Urinary bladder (tissue), 3 donors: ENCODE measurements at regions not wholly inside any gene's neighbourhood (a gene's known extent, or its start where the extent isn't known, plus 50 kb on each side); places are given as distances from the start of the nearest gene placed in this dataset.

Experiments
- DNase-seq: peaks from one replicate; pipeline ENCODE4 v3.0.0-alpha.2; 2015; ENCODE audit errors: extremely low spot score
- H3K27ac ChIP-seq: one replicate; pipeline ENCODE4 v1.5.1; 2013; ENCODE audit warnings: low read depth, mild to moderate bottlenecking, moderate library complexity
- H3K36me3 ChIP-seq: one replicate; pipeline ENCODE4 v1.6.1; 2013; ENCODE audit warnings: mild to moderate bottlenecking, moderate library complexity; ENCODE audit not compliant: insufficient read depth
- H3K4me1 ChIP-seq: one replicate; pipeline ENCODE4 v1.6.1; 2013; ENCODE audit warnings: mild to moderate bottlenecking, moderate library complexity; ENCODE audit not compliant: insufficient read depth
- H3K4me3 ChIP-seq: one replicate; pipeline ENCODE4 v1.5.1; 2013; ENCODE audit warnings: low read depth, low read length
- WGBS: extraction: QIAGEN DNeasy Blood & Tissue Kit; methylation state at CpG from one replicate; pipeline ENCODE4 v1.1.7; 2013; 5-methylcytosine and 5-hydroxymethylcytosine counted together
- donor health status: healthy with polysubstance abuse.
- donor health status: healthy.

DNA sequence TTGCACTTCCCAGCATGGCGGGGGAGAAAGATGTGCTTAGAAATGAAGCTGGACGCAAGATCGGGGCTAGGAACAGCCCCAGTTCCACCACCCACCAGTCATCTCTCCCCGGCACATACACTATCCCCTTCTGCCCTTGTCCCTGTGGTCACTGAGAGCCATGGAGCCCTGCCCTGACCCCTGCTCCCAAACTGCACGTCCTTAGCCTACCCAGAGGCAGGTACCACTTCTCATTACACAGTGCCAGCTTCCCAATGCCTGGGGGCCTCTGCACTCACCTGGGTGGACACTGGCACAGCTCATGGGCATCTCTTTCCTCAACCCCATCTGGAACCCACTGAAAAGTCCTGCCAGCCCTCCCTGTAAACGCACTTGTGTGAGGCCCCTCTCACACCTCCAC is 139.3 kb upstream of the PRR20G start:
- 54% methylated on average over 6 of the region's 6 CpGs for WGBS
- Histone ChIP-seq H3K4me3 (no peak overlapping the region), H3K4me1 (no peaks in the 10 kb centered on the region), H3K36me3 (no peaks in the 10 kb centered on the region), H3K27ac (no peak overlapping the region)
- DNase-seq = no peak

DNA sequence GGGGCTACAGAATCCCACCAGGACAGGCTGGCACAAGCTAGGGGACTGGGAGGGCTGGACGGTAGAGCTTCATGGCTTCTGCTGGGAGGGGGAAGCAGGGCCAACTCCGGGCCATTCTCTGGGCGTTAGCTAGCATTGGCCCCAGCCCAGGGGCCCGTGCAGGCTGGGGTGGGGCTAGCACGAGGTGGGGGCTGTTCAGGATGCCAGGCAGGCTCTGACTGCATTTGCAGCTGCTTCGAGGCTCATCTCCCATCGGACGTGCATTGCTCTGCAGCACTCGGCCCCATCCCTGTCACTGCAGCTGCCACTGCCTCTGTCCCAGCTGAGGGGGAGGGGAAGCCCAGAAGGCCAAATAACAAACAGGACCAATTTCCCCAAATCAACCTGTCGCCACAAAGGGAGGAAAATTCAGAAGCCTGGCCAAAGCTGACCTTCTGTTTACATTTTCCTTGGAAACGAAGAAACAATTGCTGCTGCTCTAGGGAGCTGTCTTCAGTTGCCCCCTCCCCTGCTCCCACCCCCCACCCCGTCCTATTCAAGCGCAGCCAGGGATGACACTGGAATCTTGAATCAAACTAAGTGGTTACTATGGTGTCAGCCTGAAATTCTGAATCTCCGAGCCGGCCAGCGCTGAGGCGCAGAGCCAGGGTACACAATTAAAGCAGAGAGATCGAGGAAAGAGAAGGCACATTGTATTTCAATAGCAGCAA is 138.8 kb upstream of the PRR20G start:
- Histone ChIP-seq H3K4me1 (no peaks in the 10 kb centered on the region), H3K4me3 (no peak overlapping the region), H3K27ac (no peak overlapping the region), H3K36me3 (no peaks in the 10 kb centered on the region)
- peak; percentile 6 for DNase-seq
- 16% methylated on average over 18 of the region's 18 CpGs for WGBS

DNA sequence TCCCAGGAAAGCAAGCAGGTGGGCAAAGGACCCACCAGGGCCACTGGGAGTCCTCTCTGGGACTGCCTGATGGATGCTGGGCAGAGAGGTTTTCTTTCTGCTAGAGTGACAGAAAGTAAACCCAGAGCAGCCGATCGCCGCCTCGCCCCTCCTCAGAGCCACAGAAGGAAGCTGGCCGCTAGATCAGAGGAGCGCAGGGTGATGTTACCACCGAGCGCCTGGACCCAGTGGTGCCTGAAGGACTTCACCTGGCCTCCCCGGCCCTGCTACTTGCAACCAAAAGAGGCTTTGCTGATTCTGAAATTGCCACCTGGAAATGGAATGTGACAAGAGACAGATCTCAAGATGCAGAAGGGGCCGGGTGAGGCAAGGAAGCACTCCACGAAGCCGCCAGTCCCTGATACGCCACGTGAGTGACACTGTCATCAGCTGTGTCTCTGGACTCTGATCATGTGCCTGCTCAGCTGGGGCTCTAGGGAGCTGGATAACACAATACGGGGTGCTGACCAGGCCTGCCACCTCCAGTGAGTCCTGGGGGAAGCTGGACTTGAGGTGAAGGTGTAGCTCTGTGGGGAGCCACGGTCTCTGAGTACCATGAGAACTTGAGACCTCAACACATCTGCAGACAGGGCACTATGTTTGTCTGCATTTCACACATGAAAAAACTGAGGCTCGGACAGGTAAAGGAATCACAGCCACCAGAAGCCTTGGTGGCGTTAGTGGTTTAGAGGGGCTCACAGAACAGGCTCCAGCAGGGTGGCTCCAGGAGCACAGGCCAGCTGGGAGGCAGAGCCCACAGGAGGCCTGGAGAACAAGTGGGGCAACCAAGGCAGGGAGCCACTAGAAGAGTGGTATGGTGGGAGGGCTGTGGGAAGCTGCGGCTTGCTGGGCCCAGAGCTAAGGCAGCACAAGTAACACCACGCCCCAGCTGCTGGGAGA is 137.9 kb upstream of the PRR20G start:
- no peak for DNase-seq
- Histone ChIP-seq H3K36me3 (no peaks in the 10 kb centered on the region), H3K4me1 (no peaks in the 10 kb centered on the region), H3K27ac (no peak overlapping the region), H3K4me3 (no peak overlapping the region)
- WGBS = 79% methylated on average over 20 of the region's 20 CpGs

DNA sequence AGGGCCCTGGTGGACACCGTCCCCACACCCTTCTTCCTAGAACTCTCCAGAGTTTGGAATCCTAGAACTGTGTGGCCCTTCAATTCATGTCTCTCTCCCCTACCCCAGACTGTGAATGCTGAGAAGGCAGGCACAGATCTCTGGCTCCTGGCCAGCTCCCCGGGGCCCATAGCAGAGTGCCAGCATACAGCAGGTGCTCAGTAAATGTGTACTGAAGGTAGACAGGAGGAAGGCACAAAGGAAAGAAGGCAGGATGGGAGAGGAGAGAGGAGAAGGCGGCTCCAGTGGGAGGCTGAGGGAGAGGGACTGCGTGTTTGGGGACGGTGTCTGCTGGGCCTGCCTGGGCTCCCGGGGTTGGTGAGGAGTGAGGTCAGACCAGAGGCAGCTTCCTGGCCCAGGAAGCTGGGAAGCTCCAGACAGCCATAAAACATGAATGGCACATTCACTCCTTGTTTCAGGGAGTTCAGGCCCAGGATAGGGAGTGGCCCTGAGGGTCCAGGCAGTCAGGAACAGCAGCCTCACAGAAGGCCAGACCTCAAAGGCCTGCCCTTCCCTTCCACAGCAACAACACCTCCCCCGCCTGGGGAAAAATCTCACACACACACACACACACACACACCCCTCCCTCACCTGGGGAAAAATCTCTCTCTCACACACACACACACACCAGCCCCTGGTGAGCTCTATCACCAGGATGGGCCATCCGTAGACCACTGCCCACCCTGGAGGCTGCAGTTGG is 137.1 kb upstream of the PRR20G start:
- no peak for DNase-seq
- Histone ChIP-seq H3K36me3 (no peaks in the 10 kb centered on the region), H3K4me3 (no peak overlapping the region), H3K27ac (no peak overlapping the region), H3K4me1 (no peaks in the 10 kb centered on the region)
- 60% methylated on average over 8 of the region's 8 CpGs for WGBS

DNA sequence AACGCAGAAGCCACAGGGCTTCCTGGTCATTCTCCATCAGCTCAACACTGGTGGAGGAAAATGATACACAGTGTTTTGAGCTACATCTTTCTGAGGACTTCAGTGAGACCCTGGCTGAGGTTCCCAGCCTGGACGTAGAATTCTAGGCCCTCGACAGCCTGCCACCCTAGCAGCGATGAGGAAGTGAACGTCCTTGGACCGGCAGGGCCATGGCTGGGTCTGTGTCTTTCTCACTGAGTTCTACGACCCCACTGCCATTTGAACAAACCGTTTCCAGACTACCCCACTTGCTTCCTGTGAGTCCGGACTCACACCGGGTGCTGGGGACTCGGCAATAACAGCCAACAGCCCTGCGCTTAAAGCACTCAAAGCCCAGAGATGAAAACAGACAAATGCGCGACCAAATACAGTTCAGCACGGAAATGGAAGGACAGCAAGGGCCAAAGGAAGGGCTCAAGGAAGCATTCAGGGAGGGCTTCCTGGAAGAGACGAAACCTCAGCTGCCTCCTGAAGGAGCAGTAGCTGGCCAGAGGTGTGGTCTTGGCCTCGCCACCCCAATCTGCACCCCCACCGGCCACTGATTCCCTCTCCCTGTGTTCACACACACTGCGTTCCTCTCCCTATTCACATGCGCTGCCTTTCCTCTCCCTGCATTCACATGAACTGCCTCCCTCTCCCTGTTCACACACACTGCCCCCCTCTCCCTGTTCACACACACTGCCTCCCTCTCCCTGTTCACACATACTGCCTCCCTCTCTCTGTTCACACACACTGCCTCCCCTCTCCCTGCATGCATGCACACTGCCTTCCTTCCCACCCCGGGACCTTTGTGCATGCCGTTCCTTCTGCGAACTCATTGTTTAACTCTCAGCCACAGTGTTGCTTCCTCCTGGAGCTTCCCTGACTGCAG is 136.3 kb upstream of the PRR20G start:
- Histone ChIP-seq H3K27ac (no peak overlapping the region), H3K4me1 (no peaks in the 10 kb centered on the region), H3K36me3 (no peaks in the 10 kb centered on the region), H3K4me3 (no peak overlapping the region)
- no peak for DNase-seq
- 69% methylated on average over 23 of the region's 23 CpGs for WGBS

DNA sequence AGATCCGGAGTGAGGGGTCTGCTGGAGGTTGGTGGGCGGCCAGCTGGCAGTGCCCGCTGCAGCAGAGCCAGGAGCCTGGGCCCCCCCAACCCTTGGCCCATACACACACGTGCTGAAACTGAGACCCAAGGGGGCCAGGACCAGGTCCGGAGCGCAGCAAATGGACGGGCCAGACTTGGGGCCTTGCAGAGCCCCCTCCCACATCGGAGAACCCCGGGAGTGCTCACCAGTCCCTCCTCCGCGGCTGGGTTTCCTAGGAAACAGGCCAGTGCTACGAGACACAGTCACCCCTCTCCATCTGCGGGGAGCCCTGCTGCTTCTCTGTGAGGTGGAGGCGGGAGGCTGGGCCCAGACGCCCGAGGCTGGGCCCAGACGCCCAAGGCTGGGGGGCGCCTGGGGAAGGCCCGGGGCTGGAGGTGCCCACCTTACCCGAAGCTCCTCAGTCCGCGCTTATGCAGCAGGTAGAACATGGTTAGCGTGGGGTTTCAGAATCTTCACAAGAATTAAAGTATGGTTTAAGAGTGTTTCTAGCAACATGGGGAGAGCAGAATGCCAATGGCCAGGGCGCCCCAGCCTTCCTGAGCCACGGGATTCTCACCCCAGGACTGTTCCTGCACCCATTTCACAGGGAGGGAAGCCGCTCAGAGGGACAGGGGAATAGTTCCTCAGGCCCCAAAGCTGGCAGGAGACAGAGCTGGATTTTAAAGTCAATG is 135.0 kb upstream of the PRR20G start:
- H3K36me3 ChIP-seq = no peaks in the 10 kb centered on the region

DNA sequence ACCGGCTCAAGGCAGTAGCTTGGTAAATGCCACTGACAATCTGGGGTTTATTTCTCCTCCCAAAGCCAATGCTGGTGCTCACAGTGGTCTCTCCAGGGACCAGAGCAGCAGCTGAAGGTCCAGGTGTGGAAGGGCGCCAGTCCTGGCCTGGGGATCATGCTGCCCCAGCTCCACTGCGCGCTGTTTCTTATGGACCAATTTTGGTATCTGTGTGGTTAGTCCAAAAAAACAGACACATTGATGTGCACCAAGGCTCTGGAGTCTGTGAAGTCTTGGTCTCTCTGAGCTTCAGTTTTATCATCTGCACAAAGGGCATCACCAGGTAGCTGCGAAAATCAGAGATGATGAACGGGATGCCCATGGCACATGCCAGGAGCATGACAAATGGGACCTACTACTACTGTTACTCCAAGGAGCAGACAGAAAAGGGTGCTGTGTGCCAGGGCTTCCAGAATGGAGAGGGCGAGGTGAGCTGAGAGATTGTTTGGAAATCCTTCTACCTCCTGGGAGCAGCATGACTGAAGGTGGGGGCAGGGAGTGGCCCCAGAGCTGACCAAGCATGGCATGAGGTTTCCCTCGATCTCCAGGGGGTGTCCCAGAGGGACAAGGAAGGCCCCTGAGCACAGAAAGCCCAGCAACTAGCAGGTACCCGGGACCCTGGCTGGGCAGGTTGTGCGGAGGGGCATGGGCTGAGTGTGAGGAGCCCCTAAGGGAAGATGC is 134.3 kb upstream of the PRR20G start:
- 82% methylated on average over 10 of the region's 10 CpGs for WGBS
- Histone ChIP-seq H3K4me3 (no peak overlapping the region), H3K36me3 (no peaks in the 10 kb centered on the region), H3K4me1 (no peaks in the 10 kb centered on the region), H3K27ac (no peak overlapping the region)
- no peak for DNase-seq

More for the DNA sequence above, 135.0 kb upstream of the PRR20G start:
- no peak for DNase-seq
- no peak overlapping the region for H3K4me3 ChIP-seq
- H3K4me1 ChIP-seq = no peaks in the 10 kb centered on the region
- 51% methylated on average over 26 of the region's 26 CpGs for WGBS
- no peak overlapping the region for H3K27ac ChIP-seq

DNA sequence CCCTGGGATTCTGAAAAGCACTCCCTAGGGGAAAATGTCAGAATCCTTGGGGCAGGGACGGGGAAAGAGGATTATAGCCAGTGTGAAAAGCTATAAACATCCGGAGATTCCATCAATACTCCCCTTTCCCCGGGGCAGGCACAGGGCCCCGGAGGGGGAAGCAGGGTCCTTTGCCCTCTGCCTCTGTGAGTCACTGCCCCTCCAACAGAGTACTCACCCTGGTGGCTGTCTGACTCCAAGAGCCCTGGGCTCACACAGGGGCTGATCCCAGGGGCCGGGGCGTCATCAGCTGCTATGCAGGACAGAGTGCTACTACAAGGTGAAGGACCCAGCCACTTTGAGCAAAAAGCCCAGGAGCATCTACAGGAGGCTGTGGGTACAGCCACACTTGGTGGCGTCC is 133.0 kb upstream of the PRR20G start:
- DNase-seq = no peak
- 20% methylated on average over 7 of the region's 7 CpGs for WGBS
- Histone ChIP-seq H3K4me3 (no peak overlapping the region), H3K27ac (no peak overlapping the region), H3K36me3 (no peaks in the 10 kb centered on the region), H3K4me1 (no peaks in the 10 kb centered on the region)

DNA sequence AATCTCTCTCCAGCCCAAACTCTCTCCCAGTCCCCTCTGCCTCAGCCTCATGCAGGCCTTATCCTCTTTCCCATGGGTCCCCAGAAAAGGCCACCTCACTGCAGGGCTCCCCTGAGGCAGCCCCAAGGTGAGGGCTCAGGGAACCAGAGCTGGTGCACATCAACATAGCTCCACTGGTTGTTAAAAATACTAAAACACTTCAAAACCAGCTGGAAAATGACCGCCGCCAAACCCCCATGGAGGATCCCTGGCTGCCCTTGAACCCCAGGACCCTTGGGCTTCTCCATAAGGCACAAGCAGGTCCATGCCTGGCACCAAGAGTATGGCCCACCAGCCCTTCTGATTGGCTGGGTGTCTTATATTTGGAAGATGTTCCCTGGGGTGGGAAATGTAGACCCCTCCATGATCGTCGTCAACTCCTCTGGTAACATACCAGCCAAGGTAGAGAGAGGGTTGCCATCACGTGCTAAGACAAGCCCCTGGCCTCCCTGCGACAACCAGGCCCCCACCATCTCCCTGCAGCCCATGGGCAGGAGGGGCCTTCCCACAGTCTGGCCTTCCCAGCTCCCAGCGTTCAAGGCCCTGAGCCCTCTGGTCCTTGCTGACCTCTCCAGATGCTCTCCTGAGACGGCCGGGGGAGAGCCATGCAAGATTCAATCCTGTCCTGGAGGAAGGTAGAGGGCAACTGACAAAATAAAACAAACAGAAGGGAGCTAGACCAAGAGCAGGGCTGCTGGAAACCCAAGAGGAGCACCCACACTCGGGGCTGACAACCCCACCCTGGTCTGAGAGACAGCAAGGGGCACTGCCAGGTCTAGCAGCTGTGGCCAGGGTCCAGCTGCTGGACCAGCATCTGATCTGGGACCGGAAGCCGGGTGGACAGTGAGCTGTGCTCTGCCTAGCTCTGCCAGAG is 132.1 kb upstream of the PRR20G start:
- Histone ChIP-seq H3K4me3 (no peak overlapping the region), H3K4me1 (no peaks in the 10 kb centered on the region), H3K36me3 (no peaks in the 10 kb centered on the region), H3K27ac (no peak overlapping the region)
- no peak for DNase-seq
- WGBS = 69% methylated on average over 12 of the region's 12 CpGs

DNA sequence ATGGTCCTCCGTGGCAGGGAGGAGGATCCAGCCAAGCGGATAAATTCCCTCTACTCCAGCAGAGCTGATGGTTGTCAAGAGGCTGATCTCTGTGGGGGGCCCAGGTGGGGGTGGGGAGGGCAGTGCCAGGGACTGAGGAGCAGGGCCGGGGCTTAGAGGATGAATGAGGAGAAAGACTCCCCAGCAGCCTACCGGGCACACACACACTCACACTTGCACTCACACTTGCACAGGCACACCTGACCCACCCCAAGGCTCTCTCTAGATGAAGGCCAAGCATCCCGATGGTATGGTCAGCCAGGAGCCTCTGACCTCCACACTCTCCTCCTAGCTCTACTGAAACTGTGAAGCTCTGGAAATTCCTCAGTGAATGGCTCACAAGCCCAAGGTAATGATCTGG is 131.3 kb upstream of the PRR20G start:
- no peak overlapping the region for H3K27ac ChIP-seq
- no peaks in the 10 kb centered on the region for H3K36me3 ChIP-seq
- no peak for DNase-seq
- H3K4me3 ChIP-seq = no peak overlapping the region
- no peaks in the 10 kb centered on the region for H3K4me1 ChIP-seq
- 60% methylated on average over 5 of the region's 5 CpGs for WGBS

DNA sequence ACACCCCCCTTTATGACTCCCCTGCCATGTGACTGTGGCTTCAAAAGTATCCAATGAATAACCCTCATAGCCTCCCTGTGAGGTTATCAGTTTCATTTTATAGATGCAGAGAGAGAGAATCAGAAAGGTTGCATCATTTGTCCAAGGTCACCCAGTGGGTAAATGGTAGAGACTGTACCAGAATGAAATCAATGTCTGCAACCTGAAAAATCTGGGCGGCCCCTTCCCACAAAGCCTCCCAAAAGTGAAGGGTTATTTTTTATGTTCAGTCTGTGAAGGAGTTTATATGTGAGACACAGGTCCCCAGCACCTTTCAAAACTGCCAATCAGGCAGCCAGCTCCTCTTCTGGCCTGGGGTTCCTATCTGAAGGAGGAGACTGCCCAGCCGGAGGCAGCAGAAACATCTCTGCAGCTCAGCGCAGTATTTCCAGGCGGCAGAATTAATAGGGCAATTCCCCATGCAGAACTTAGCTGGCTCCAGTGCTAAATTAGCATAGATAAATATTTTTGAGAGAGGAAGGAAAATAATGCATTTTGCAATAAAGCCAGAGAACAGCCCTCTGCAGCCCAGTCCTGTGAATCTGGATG is 130.8 kb upstream of the PRR20G start:
- Histone ChIP-seq H3K4me1 (no peaks in the 10 kb centered on the region), H3K27ac (no peak overlapping the region), H3K4me3 (no peak overlapping the region), H3K36me3 (no peaks in the 10 kb centered on the region)
- no peak for DNase-seq
- WGBS = 60% methylated on average over 4 of the region's 4 CpGs
